GM23248 (cell line): ENCODE measurements at regions not wholly inside any gene's neighbourhood (a gene's known extent, or its start where the extent isn't known, plus 50 kb on each side); places are given as distances from the start of the nearest gene placed in this dataset.

Experiments
- EZH2 ChIP-seq: fragments of 200-600 bp; sonication (generic); IDR thresholded peaks from 2 replicates; pipeline ENCODE4 v1.6.1; 2018; ENCODE audit warnings: antibody characterized with exemption, mild to moderate bottlenecking; ENCODE audit not compliant: insufficient read depth, poor library complexity, severe bottlenecking
- EZH2phosphoT487 ChIP-seq: fragments of 200-600 bp; sonication (generic); IDR thresholded peaks from 2 replicates; pipeline ENCODE4 v1.6.1; 2018; ENCODE audit warnings: antibody characterized with exemption, moderate library complexity, mild to moderate bottlenecking, low read depth; ENCODE audit not compliant: insufficient read depth

- TF ChIP-seq EZH2 (no peak), EZH2phosphoT487 (no peak)
Measured at GRCh38 chr18:76055578-76055977, 439.5 kb downstream of the ZNF516 start.
